GM12864 (cell line): ENCODE measurements at regions not wholly inside any gene's neighbourhood (a gene's known extent, or its start where the extent isn't known, plus 50 kb on each side); places are given as distances from the start of the nearest gene placed in this dataset.

Experiments used
- DNase-seq: peaks from one replicate; pipeline ENCODE4 v3.0.0-alpha.2; 2011; ENCODE audit warnings: low read depth
- H3K4me3 ChIP-seq: 2 replicates; pipeline ENCODE4 v1.5.1; 2011; ENCODE audit warnings: mild to moderate bottlenecking, low read depth, low read length, control low read depth
- CTCF ChIP-seq: IDR thresholded peaks from 2 replicates; pipeline ENCODE4 v1.5.1; 2011; ENCODE audit warnings: low read depth, mild to moderate bottlenecking, moderate library complexity, low read length, control low read depth, inconsistent platforms; ENCODE audit errors: missing control alignments

- DNase-seq: no peak
- no peak for TF ChIP-seq CTCF
- H3K4me3 ChIP-seq: no peak overlapping the region
Measured at GRCh38 chr4:35952751-35953150, 291.6 kb downstream of the ARAP2 start.

GRCh38 chr4:35963383-35963782 lies 280.9 kb downstream of the ARAP2 start:
- DNase-seq: no peak
- H3K4me3 ChIP-seq: no peak overlapping the region
- no peak for TF ChIP-seq CTCF

GRCh38 chr4:35963974-35964515 lies 280.3 kb downstream of the ARAP2 start:
- no peak overlapping the region for H3K4me3 ChIP-seq
- TF ChIP-seq CTCF: no peak
- DNase-seq: no peak

GRCh38 chr4:35965300-35965699 lies 279.0 kb downstream of the ARAP2 start:
- H3K4me3 ChIP-seq: no peak overlapping the region
- no peak for TF ChIP-seq CTCF
- no peak for DNase-seq

- no peak for DNase-seq
- no peak for TF ChIP-seq CTCF
- no peak overlapping the region for H3K4me3 ChIP-seq
Measured at GRCh38 chr4:35966566-35966965, 277.7 kb downstream of the ARAP2 start.

- H3K4me3 ChIP-seq: no peak overlapping the region
- no peak for TF ChIP-seq CTCF
- no peak for DNase-seq
Measured at GRCh38 chr4:35970366-35970960, 273.9 kb downstream of the ARAP2 start.

- DNase-seq: no peak
- H3K4me3 ChIP-seq: no peak overlapping the region
- no peak for TF ChIP-seq CTCF
Measured at GRCh38 chr4:35972814-35973213, 271.5 kb downstream of the ARAP2 start.
